ENCODE measurements at regions not wholly inside any gene's neighbourhood (a gene's known extent, or its start where the extent isn't known, plus 50 kb on each side); places are given as distances from the start of the nearest gene placed in this dataset.

DNA sequence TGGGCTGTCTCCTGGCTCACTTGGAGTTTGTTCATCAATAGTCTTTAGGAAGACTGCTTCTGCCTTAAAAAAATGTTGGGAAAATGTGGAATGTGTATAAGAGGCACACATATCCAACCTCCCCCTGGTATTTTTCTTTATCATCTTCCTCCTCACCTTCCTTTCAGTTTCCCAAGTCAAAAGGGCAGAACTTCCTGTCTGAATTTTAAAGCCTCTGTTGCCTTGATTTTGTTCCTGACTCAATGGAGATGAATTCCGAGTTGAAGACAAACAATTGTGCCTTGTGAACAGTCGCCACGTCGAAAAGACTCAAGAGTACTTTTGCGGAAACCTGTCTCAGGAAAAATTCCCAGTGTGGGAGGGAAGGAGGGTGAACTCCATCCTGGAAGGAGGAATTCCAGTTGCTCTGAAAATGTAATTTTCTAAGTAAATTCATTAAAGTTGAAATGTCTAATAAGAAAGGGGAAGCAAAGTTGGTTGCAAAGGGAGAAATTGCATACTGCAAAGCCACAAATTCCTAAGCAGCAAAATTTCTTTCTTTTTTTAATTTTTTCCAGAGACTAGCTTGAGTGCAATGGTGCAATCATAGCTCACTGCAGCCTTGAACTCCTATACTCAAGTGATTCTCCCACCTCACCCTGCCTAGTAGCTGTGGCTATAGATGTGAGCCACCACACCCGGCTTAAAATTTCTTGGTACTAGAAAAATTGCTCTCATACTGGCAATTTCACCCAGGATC is 50.2 kb upstream of the ELK3 start:
- DNase-seq = no peak
- no peaks in the 10 kb centered on the region for H3K36me3 Mint-ChIP-seq (ENCODE audit: low read depth)
- H3K27ac Mint-ChIP-seq = no peak overlapping the region
- no peaks in the 10 kb centered on the region for H3K27me3 Mint-ChIP-seq
- H3K9me3 Mint-ChIP-seq = no peaks in the 10 kb centered on the region
- no peak overlapping the region for H3K4me3 Mint-ChIP-seq
- H3K4me1 Mint-ChIP-seq (ENCODE audit: low read depth) = peaks cover 29% of the 10 kb centered on the region

Measured in activated T-cell treated with anti-CD3 and anti-CD28 coated beads, Interleukin-2, amount 50 U/mL, for 24 hours (primary cell).